ENCODE measurements at regions not wholly inside any gene's neighbourhood (a gene's known extent, or its start where the extent isn't known, plus 50 kb on each side); places are given as distances from the start of the nearest gene placed in this dataset.

- no peak overlapping the region for H3K4me3 ChIP-seq (ENCODE audit: low read depth, low read length)
- H3K9me3 ChIP-seq (ENCODE audit: control insufficient read depth, insufficient read depth, low read length), result peaks cover 2% of the 10 kb centered on the region; the same call in 1 of the 2 replicates
- peaks cover 12% of the 10 kb centered on the region for H3K4me1 ChIP-seq (ENCODE audit: control insufficient read depth, insufficient read depth, low read length)
- no peak overlapping the region for H3K9ac ChIP-seq (ENCODE audit: low read depth, low read length)
- H3K27me3 ChIP-seq (ENCODE audit: control insufficient read depth, insufficient read depth, low read length), result no peaks in the 10 kb centered on the region
- H3K27ac ChIP-seq (ENCODE audit: low read depth, low read length), result no peak overlapping the region
- no peaks in the 10 kb centered on the region for H3K36me3 ChIP-seq (ENCODE audit: control insufficient read depth, insufficient read depth, low read length)
Measured at GRCh38 chr7:34275624-34276023, 370.3 kb downstream of the BMPER start.

DNA sequence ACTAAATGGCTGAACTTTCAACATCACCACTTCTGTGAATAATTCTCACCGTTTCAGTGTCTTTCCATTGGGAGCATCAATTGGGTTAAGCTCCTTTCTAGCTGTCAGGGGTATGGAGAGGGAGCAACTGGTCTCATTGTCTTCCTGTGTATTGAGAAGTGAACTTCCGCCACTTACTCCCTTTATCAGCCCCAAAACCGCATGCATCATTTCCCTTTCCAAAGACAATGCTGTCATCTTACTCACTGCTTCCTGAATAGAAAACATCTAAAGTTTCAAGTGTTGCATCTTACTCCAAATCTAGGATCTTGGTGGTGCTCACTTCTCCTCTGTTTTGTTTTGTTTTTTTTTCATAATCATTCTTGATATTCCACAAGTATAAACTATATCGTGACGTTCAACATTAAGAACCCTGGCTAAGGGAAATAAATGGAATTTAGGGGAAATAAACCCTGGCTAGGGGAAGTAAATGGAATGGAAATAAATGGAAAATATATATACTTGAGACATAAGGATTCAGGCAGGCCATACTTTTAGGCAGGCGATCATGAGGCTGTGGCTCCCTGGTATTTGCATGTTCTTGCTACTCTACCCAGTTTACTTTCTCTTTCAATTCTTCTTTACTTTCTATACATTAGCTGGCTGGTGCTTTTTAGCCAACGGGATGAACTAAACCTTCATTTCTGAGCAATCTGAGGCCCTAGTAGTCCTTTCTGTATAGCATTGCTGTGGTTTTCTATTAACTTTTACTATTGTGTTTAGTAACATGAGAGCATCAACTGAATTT, 371.9 kb downstream of the BMPER start:
- no peaks in the 10 kb centered on the region for H3K27me3 ChIP-seq (ENCODE audit: control insufficient read depth, insufficient read depth, low read length)
- peaks cover 7% of the 10 kb centered on the region; the same call in 1 of the 2 replicates for H3K4me1 ChIP-seq (ENCODE audit: control insufficient read depth, insufficient read depth, low read length)
- no peaks in the 10 kb centered on the region for H3K36me3 ChIP-seq (ENCODE audit: control insufficient read depth, insufficient read depth, low read length)
- H3K9ac ChIP-seq (ENCODE audit: low read depth, low read length), result no peak overlapping the region
- H3K27ac ChIP-seq (ENCODE audit: low read depth, low read length), result no peak overlapping the region
- H3K4me3 ChIP-seq (ENCODE audit: low read depth, low read length), result no peak overlapping the region
- H3K9me3 ChIP-seq (ENCODE audit: control insufficient read depth, insufficient read depth, low read length), result peaks cover 13% of the 10 kb centered on the region

DNA sequence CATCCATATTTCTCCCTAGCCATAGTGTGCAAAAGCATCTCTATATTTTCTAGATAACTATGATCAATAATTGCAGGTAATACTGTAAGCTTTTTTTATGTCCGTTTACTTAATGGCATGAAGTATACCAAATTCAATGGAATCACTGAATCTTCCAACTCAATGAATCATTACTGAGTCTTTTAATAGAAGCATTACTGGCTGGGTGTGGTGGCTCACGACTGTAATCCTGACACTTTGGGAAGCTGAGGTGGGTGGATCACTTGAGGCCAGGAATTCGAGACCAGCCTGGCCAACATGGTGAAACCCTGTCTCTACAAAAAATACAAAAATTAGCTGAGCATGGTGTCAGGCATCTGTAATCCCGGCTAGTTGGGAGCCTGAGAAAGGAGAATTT, 372.5 kb downstream of the BMPER start:
- Histone ChIP-seq H3K27ac (ENCODE audit: low read depth, low read length) (no peak overlapping the region), H3K36me3 (ENCODE audit: control insufficient read depth, insufficient read depth, low read length) (no peaks in the 10 kb centered on the region), H3K9me3 (ENCODE audit: control insufficient read depth, insufficient read depth, low read length) (peaks cover 14% of the 10 kb centered on the region)

GRCh38 chr7:34281260-34281659, 375.9 kb downstream of the BMPER start:
- Histone ChIP-seq H3K27ac (ENCODE audit: low read depth, low read length) (no peak overlapping the region), H3K9me3 (ENCODE audit: control insufficient read depth, insufficient read depth, low read length) (peaks cover 25% of the 10 kb centered on the region), H3K9ac (ENCODE audit: low read depth, low read length) (no peak overlapping the region), H3K4me1 (ENCODE audit: control insufficient read depth, insufficient read depth, low read length) (peaks cover 7% of the 10 kb centered on the region; the same call in 1 of the 2 replicates), H3K36me3 (ENCODE audit: control insufficient read depth, insufficient read depth, low read length) (no peaks in the 10 kb centered on the region), H3K27me3 (ENCODE audit: control insufficient read depth, insufficient read depth, low read length) (no peaks in the 10 kb centered on the region), H3K4me3 (ENCODE audit: low read depth, low read length) (no peak overlapping the region)

More for the DNA sequence above, 372.5 kb downstream of the BMPER start:
- Histone ChIP-seq H3K4me3 (ENCODE audit: low read depth, low read length) (no peak overlapping the region), H3K4me1 (ENCODE audit: control insufficient read depth, insufficient read depth, low read length) (peaks cover 7% of the 10 kb centered on the region; the same call in 1 of the 2 replicates), H3K9ac (ENCODE audit: low read depth, low read length) (no peak overlapping the region), H3K27me3 (ENCODE audit: control insufficient read depth, insufficient read depth, low read length) (no peaks in the 10 kb centered on the region)

- H3K36me3 ChIP-seq (ENCODE audit: control insufficient read depth, insufficient read depth, low read length), result no peaks in the 10 kb centered on the region
- no peak overlapping the region for H3K27ac ChIP-seq (ENCODE audit: low read depth, low read length)
- peaks cover 1% of the 10 kb centered on the region; the same call in 1 of the 2 replicates for H3K4me1 ChIP-seq (ENCODE audit: control insufficient read depth, insufficient read depth, low read length)
- peaks cover 25% of the 10 kb centered on the region for H3K9me3 ChIP-seq (ENCODE audit: control insufficient read depth, insufficient read depth, low read length)
- no peak overlapping the region for H3K9ac ChIP-seq (ENCODE audit: low read depth, low read length)
- no peaks in the 10 kb centered on the region for H3K27me3 ChIP-seq (ENCODE audit: control insufficient read depth, insufficient read depth, low read length)
- no peak overlapping the region for H3K4me3 ChIP-seq (ENCODE audit: low read depth, low read length)
Measured at GRCh38 chr7:34282271-34282670, 375.7 kb upstream of the NPSR1 start.

- no peaks in the 10 kb centered on the region for H3K36me3 ChIP-seq (ENCODE audit: control insufficient read depth, insufficient read depth, low read length)
- H3K27ac ChIP-seq (ENCODE audit: low read depth, low read length), result no peak overlapping the region
- no peak overlapping the region for H3K4me3 ChIP-seq (ENCODE audit: low read depth, low read length)
- no peak overlapping the region for H3K9ac ChIP-seq (ENCODE audit: low read depth, low read length)
- H3K4me1 ChIP-seq (ENCODE audit: control insufficient read depth, insufficient read depth, low read length), result peaks cover 16% of the 10 kb centered on the region
- H3K9me3 ChIP-seq (ENCODE audit: control insufficient read depth, insufficient read depth, low read length), result no peaks in the 10 kb centered on the region
- no peaks in the 10 kb centered on the region for H3K27me3 ChIP-seq (ENCODE audit: control insufficient read depth, insufficient read depth, low read length)
Measured at GRCh38 chr7:34296663-34297062, 361.4 kb upstream of the NPSR1 start.

DNA sequence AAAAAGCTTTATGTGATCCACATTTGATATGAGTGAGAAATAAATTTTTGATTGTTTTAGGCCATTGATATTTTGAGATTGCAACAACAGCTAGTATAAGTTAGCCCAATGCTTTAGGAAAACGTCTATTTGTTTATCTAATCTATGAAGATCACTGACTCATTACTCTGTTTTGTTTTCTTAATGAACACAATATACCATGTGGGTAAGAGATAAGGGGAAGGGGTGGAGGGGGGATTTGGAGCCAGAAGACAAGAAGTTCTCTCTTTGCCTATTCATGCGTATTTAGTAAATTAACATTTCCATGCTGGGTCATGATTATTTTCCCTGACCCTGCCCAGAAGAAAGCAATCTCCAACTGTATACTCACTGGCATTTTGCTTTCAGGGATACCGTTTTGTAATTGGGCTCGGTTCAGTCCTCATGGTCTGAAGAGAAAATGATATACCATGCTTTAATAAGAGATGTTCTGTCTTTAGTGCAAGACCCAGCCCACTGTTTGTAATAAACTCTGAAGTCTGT, 359.5 kb upstream of the NPSR1 start:
- Histone ChIP-seq H3K27me3 (ENCODE audit: control insufficient read depth, insufficient read depth, low read length) (no peaks in the 10 kb centered on the region), H3K4me3 (ENCODE audit: low read depth, low read length) (no peak overlapping the region), H3K9ac (ENCODE audit: low read depth, low read length) (no peak overlapping the region), H3K27ac (ENCODE audit: low read depth, low read length) (no peak overlapping the region), H3K9me3 (ENCODE audit: control insufficient read depth, insufficient read depth, low read length) (no peaks in the 10 kb centered on the region), H3K36me3 (ENCODE audit: control insufficient read depth, insufficient read depth, low read length) (no peaks in the 10 kb centered on the region), H3K4me1 (ENCODE audit: control insufficient read depth, insufficient read depth, low read length) (peaks cover 16% of the 10 kb centered on the region)

DNA sequence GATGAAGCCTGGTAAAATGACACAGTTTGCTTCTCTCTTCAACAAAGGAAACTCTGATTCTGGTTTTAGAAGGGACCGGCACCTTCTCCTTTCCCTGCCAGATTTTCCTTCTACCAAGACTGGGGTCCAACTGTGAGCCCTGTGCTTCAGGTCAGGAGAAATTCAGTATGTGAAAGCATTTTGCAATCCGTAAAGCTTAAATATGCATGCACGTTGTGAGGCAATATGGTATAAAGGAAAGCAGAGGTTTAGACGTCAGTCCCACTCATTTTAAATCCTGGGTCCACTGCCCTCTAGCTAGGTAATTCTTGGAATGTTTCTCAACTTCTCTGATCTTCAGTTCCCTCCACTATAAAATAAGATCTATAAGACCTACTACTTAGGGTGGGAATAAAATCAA, 359.0 kb upstream of the NPSR1 start:
- Histone ChIP-seq H3K4me3 (ENCODE audit: low read depth, low read length) (no peak overlapping the region), H3K27me3 (ENCODE audit: control insufficient read depth, insufficient read depth, low read length) (no peaks in the 10 kb centered on the region), H3K9ac (ENCODE audit: low read depth, low read length) (no peak overlapping the region), H3K4me1 (ENCODE audit: control insufficient read depth, insufficient read depth, low read length) (peaks cover 16% of the 10 kb centered on the region), H3K9me3 (ENCODE audit: control insufficient read depth, insufficient read depth, low read length) (no peaks in the 10 kb centered on the region), H3K27ac (ENCODE audit: low read depth, low read length) (no peak overlapping the region), H3K36me3 (ENCODE audit: control insufficient read depth, insufficient read depth, low read length) (no peaks in the 10 kb centered on the region)

- Histone ChIP-seq H3K27ac (ENCODE audit: low read depth, low read length) (no peak overlapping the region), H3K9ac (ENCODE audit: low read depth, low read length) (no peak overlapping the region), H3K36me3 (ENCODE audit: control insufficient read depth, insufficient read depth, low read length) (no peaks in the 10 kb centered on the region), H3K27me3 (ENCODE audit: control insufficient read depth, insufficient read depth, low read length) (no peaks in the 10 kb centered on the region), H3K4me1 (ENCODE audit: control insufficient read depth, insufficient read depth, low read length) (no peaks in the 10 kb centered on the region), H3K9me3 (ENCODE audit: control insufficient read depth, insufficient read depth, low read length) (peaks cover 8% of the 10 kb centered on the region; the same call in 1 of the 2 replicates), H3K4me3 (ENCODE audit: low read depth, low read length) (no peak overlapping the region)
Measured at GRCh38 chr7:34307540-34307939, 350.5 kb upstream of the NPSR1 start.

GRCh38 chr7:34308595-34308994, 349.4 kb upstream of the NPSR1 start:
- no peak overlapping the region for H3K4me3 ChIP-seq (ENCODE audit: low read depth, low read length)
- no peaks in the 10 kb centered on the region for H3K36me3 ChIP-seq (ENCODE audit: control insufficient read depth, insufficient read depth, low read length)
- peaks cover 11% of the 10 kb centered on the region for H3K9me3 ChIP-seq (ENCODE audit: control insufficient read depth, insufficient read depth, low read length)
- H3K9ac ChIP-seq (ENCODE audit: low read depth, low read length), result no peak overlapping the region
- no peak overlapping the region for H3K27ac ChIP-seq (ENCODE audit: low read depth, low read length)
- H3K4me1 ChIP-seq (ENCODE audit: control insufficient read depth, insufficient read depth, low read length), result no peaks in the 10 kb centered on the region
- H3K27me3 ChIP-seq (ENCODE audit: control insufficient read depth, insufficient read depth, low read length), result no peaks in the 10 kb centered on the region

GRCh38 chr7:34309116-34309515, 348.9 kb upstream of the NPSR1 start:
- Histone ChIP-seq H3K4me1 (ENCODE audit: control insufficient read depth, insufficient read depth, low read length) (no peaks in the 10 kb centered on the region), H3K36me3 (ENCODE audit: control insufficient read depth, insufficient read depth, low read length) (no peaks in the 10 kb centered on the region), H3K27ac (ENCODE audit: low read depth, low read length) (no peak overlapping the region), H3K9ac (ENCODE audit: low read depth, low read length) (no peak overlapping the region), H3K27me3 (ENCODE audit: control insufficient read depth, insufficient read depth, low read length) (no peaks in the 10 kb centered on the region), H3K9me3 (ENCODE audit: control insufficient read depth, insufficient read depth, low read length) (peaks cover 11% of the 10 kb centered on the region), H3K4me3 (ENCODE audit: low read depth, low read length) (no peak overlapping the region)

Measured in HUES48 (cell line).